ENCODE measurements at regions not wholly inside any gene's neighbourhood (a gene's known extent, or its start where the extent isn't known, plus 50 kb on each side); places are given as distances from the start of the nearest gene placed in this dataset.

DNA sequence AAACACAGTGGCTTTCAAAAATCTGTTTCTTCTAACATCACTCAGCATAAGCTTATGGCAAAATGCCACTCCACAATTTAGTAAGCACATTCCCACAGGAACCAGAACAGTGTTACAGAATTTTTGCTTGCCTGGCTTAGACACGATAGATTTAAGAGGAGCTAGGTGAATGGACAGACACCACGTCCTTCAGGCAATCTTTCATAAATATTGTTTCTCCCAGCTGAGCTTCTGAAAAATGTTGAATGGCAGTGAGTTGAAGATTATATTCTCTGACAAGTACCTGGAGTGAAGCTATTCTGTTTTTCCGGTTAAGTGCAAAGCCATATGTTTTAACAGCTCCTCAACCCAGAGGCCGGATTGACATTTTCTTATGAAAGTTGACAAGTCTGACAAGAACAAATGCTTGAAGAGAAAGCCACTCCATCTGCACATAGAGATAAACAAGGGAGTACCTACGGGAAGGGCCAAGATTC lies 102.0 kb downstream of the FSCB start (continued):
- TF ChIP-seq, protein P1, sequence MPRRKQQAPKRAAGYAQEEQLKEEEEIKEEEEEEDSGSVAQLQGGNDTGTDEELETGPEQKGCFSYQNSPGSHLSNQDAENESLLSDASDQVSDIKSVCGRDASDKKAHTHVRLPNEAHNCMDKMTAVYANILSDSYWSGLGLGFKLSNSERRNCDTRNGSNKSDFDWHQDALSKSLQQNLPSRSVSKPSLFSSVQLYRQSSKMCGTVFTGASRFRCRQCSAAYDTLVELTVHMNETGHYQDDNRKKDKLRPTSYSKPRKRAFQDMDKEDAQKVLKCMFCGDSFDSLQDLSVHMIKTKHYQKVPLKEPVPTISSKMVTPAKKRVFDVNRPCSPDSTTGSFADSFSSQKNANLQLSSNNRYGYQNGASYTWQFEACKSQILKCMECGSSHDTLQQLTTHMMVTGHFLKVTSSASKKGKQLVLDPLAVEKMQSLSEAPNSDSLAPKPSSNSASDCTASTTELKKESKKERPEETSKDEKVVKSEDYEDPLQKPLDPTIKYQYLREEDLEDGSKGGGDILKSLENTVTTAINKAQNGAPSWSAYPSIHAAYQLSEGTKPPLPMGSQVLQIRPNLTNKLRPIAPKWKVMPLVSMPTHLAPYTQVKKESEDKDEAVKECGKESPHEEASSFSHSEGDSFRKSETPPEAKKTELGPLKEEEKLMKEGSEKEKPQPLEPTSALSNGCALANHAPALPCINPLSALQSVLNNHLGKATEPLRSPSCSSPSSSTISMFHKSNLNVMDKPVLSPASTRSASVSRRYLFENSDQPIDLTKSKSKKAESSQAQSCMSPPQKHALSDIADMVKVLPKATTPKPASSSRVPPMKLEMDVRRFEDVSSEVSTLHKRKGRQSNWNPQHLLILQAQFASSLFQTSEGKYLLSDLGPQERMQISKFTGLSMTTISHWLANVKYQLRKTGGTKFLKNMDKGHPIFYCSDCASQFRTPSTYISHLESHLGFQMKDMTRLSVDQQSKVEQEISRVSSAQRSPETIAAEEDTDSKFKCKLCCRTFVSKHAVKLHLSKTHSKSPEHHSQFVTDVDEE (CRISPR knock-in tag; IDR thresholded peaks at IDR 0.05), result no peak
- no peak for TF ChIP-seq PPARA (CRISPR knock-in tag; IDR thresholded peaks at IDR 0.05; ENCODE audit: borderline replicate concordance)
- TF ChIP-seq, protein P2, sequence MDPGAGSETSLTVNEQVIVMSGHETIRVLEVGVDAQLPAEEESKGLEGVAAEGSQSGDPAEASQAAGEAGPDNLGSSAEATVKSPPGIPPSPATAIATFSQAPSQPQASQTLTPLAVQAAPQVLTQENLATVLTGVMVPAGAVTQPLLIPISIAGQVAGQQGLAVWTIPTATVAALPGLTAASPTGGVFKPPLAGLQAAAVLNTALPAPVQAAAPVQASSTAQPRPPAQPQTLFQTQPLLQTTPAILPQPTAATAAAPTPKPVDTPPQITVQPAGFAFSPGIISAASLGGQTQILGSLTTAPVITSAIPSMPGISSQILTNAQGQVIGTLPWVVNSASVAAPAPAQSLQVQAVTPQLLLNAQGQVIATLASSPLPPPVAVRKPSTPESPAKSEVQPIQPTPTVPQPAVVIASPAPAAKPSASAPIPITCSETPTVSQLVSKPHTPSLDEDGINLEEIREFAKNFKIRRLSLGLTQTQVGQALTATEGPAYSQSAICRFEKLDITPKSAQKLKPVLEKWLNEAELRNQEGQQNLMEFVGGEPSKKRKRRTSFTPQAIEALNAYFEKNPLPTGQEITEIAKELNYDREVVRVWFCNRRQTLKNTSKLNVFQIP (CRISPR knock-in tag; IDR thresholded peaks at IDR 0.05; ENCODE audit: borderline replicate concordance, low read depth), result no peak
- no peak for TF ChIP-seq ISL1 (CRISPR knock-in tag; IDR thresholded peaks at IDR 0.05)
- no peak for TF ChIP-seq ZNF8 (CRISPR knock-in tag; IDR thresholded peaks at IDR 0.05)
- no peak for TF ChIP-seq BACH2 (CRISPR knock-in tag; IDR thresholded peaks at IDR 0.05; ENCODE audit: borderline replicate concordance)
- TF ChIP-seq RARB (CRISPR knock-in tag; IDR thresholded peaks at IDR 0.05), result no peak
- TF ChIP-seq TOX (CRISPR knock-in tag; IDR thresholded peaks at IDR 0.05; ENCODE audit: borderline replicate concordance), result no peak

GRCh38 chr14:44404599-44404998 lies 102.5 kb downstream of the FSCB start:
- TF ChIP-seq, protein P1 (CRISPR knock-in tag; IDR thresholded peaks at IDR 0.05), result no peak
- TF ChIP-seq, protein P2 (CRISPR knock-in tag; IDR thresholded peaks at IDR 0.05; ENCODE audit: borderline replicate concordance, low read depth), result no peak
- TF ChIP-seq ESRRG (CRISPR knock-in tag; IDR thresholded peaks at IDR 0.05) (no peak), ZNF8 (CRISPR knock-in tag; IDR thresholded peaks at IDR 0.05) (no peak), ZC3H10 (CRISPR knock-in tag; IDR thresholded peaks at IDR 0.05) (no peak), ZNF70 (CRISPR knock-in tag; IDR thresholded peaks at IDR 0.05) (no peak), RARB (CRISPR knock-in tag; IDR thresholded peaks at IDR 0.05) (no peak), TOX (CRISPR knock-in tag; IDR thresholded peaks at IDR 0.05; ENCODE audit: borderline replicate concordance) (no peak), ISL1 (CRISPR knock-in tag; IDR thresholded peaks at IDR 0.05) (no peak), BACH2 (CRISPR knock-in tag; IDR thresholded peaks at IDR 0.05; ENCODE audit: borderline replicate concordance) (no peak), SNAI2 (CRISPR knock-in tag; IDR thresholded peaks at IDR 0.05) (no peak), ZFP30 (CRISPR knock-in tag; IDR thresholded peaks at IDR 0.05) (no peak), OSR1 (CRISPR knock-in tag; IDR thresholded peaks at IDR 0.05) (no peak), CREB5 (CRISPR knock-in tag; IDR thresholded peaks at IDR 0.05; ENCODE audit: low read depth) (no peak), ZFP3 (CRISPR knock-in tag; IDR thresholded peaks at IDR 0.05) (no peak), ZNF565 (CRISPR knock-in tag; conservative IDR thresholded peaks at IDR 0.05; ENCODE audit: low read depth) (no peak), PPARA (CRISPR knock-in tag; IDR thresholded peaks at IDR 0.05; ENCODE audit: borderline replicate concordance) (no peak), TCF4 (CRISPR knock-in tag; IDR thresholded peaks at IDR 0.05; ENCODE audit: borderline replicate concordance) (no peak), CSDC2 (CRISPR knock-in tag; IDR thresholded peaks at IDR 0.05) (no peak)
- TF ChIP-seq, protein P3, sequence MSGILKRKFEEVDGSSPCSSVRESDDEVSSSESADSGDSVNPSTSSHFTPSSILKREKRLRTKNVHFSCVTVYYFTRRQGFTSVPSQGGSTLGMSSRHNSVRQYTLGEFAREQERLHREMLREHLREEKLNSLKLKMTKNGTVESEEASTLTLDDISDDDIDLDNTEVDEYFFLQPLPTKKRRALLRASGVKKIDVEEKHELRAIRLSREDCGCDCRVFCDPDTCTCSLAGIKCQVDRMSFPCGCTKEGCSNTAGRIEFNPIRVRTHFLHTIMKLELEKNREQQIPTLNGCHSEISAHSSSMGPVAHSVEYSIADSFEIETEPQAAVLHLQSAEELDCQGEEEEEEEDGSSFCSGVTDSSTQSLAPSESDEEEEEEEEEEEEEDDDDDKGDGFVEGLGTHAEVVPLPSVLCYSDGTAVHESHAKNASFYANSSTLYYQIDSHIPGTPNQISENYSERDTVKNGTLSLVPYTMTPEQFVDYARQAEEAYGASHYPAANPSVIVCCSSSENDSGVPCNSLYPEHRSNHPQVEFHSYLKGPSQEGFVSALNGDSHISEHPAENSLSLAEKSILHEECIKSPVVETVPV (CRISPR knock-in tag; IDR thresholded peaks at IDR 0.05), result no peak
- ATAC-seq, result no peak
